IPS DF 6.9 (cell line): ENCODE measurements at regions not wholly inside any gene's neighbourhood (a gene's known extent, or its start where the extent isn't known, plus 50 kb on each side); places are given as distances from the start of the nearest gene placed in this dataset.
A peak's percentile ranks its signal among the peaks of the same experiment; 100 is the strongest.

Source experiments
- DNase-seq: peaks from one replicate; pipeline ENCODE4 v3.0.0-alpha.2; 2013; ENCODE audit warnings: low read depth, low spot score
- H3K27ac ChIP-seq: one replicate; pipeline ENCODE4 v1.5.1; 2013; ENCODE audit warnings: low read length, control low read depth
- H3K27me3 ChIP-seq: 2 replicates; pipeline ENCODE4 v1.6.1; 2013; ENCODE audit warnings: mild to moderate bottlenecking, low read length; ENCODE audit not compliant: control insufficient read depth, insufficient read depth
- H3K36me3 ChIP-seq: 2 replicates; pipeline ENCODE4 v1.6.1; 2013; ENCODE audit warnings: low read length; ENCODE audit not compliant: control insufficient read depth, insufficient read depth
- H3K4me1 ChIP-seq: 2 replicates; pipeline ENCODE4 v1.6.1; 2013; ENCODE audit warnings: low read length; ENCODE audit not compliant: control insufficient read depth, insufficient read depth
- H3K4me3 ChIP-seq: 2 replicates; pipeline ENCODE4 v1.5.1; 2013; ENCODE audit warnings: mild to moderate bottlenecking, low read length
- H3K9me3 ChIP-seq: 2 replicates; pipeline ENCODE4 v1.6.1; 2013; ENCODE audit warnings: low read length, inconsistent platforms; ENCODE audit not compliant: control insufficient read depth, insufficient read depth
- WGBS: extraction: QIAGEN DNeasy Blood & Tissue Kit; methylation state at CpG from one replicate; pipeline ENCODE4 v1.1.7; 2013; ENCODE audit warnings: mixed read lengths, missing lambda C conversion rate; ENCODE audit not compliant: insufficient read length, insufficient coverage; 5-methylcytosine and 5-hydroxymethylcytosine counted together

DNA sequence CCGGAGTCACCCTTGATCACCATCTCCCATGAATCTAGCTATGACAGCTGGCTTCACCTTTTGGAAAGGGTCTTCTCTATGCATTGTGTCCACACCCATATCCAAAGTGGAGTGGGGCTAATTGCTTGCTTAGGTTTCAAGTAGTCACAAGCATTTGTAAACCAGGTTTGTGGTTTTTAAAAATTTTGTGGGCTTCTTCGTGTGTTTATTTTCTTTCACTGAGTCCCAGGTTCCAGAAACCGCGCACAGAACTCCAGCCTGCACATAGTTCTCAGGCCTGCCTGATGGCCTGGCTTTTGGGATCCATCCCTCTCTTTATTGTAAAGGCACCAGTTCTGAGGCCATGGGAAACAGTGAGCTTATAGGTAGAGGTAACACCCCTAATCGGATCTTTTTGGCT is 70.2 kb upstream of the TLR3 start:
- H3K36me3 ChIP-seq = no peaks in the 10 kb centered on the region
- H3K4me1 ChIP-seq = no peaks in the 10 kb centered on the region
- no peak for DNase-seq
- no CpG with 5 or more reads among the region's 5 CpGs for WGBS
- no peaks in the 10 kb centered on the region for H3K9me3 ChIP-seq
- no peak overlapping the region for H3K4me3 ChIP-seq
- no peaks in the 10 kb centered on the region for H3K27me3 ChIP-seq
- H3K27ac ChIP-seq = no peak overlapping the region

DNA sequence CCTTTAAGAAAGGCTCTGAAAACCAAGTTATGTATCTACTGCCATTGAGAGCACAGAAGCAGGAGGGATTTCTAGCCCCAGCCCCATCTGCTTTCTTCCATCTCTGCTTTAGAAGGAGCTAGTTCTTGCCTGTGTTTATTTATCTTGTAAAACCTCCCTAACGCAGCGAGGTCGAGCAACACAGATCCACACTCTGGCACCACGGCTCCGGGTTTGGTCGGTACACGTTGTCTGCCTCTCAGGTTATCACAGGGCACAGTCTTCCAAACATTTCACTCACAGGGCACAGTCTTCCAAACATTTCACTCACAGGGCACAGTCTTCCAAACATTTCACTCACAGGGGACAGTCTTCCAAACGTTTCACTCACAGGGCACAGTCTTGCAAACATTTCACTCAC is 69.7 kb upstream of the TLR3 start:
- DNase-seq = no peak
- no peaks in the 10 kb centered on the region for H3K9me3 ChIP-seq
- no peak overlapping the region for H3K4me3 ChIP-seq
- no peak overlapping the region for H3K27ac ChIP-seq
- H3K4me1 ChIP-seq = no peaks in the 10 kb centered on the region
- no peaks in the 10 kb centered on the region for H3K36me3 ChIP-seq
- no CpG with 5 or more reads among the region's 8 CpGs for WGBS
- H3K27me3 ChIP-seq = no peaks in the 10 kb centered on the region

DNA sequence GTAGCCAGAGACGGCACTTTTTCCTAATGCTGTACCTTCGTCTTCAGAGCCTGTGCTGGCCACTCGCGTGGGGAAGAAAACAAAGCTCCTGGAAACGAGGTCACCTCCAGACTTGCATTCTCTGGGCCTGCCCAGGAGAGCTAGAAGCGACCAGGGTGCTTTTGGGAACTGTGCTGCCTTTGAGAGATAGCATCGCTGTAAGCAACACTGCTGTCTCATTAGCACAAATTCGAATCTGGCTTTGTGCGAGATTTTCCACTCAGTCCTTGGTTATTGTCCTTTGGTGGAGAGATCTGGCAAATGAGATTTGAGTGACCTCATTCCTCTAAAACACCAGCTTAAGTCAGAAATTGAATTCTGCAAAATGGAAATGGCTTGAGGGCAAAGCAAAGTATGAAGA is 66.1 kb upstream of the TLR3 start:
- H3K27ac ChIP-seq = no peak overlapping the region
- H3K27me3 ChIP-seq = no peaks in the 10 kb centered on the region
- DNase-seq = no peak
- WGBS = no CpG with 5 or more reads among the region's 9 CpGs
- H3K4me3 ChIP-seq = no peak overlapping the region
- H3K36me3 ChIP-seq = no peaks in the 10 kb centered on the region
- H3K4me1 ChIP-seq = no peaks in the 10 kb centered on the region
- H3K9me3 ChIP-seq = no peaks in the 10 kb centered on the region

DNA sequence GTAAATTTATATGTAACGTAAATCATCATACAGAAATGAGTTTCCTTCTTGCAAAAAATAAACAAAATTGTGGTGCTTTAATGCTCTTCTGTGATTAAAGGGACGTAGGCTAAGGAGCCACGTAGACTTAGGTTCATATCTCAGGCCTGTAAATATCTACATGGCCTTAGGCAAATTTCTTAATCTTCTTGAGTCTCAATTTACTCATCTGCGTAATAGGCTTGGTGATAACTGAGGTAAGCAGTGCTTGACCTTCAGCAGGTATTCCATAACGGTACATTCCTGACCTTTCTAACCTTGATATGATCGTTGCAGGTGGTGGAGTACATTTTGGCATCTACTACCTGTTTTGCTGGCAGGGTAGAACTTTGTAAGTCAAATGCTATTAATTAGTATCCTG is 65.2 kb upstream of the TLR3 start:
- Histone ChIP-seq H3K36me3 (no peaks in the 10 kb centered on the region), H3K9me3 (no peaks in the 10 kb centered on the region), H3K4me3 (no peak overlapping the region), H3K4me1 (no peaks in the 10 kb centered on the region), H3K27me3 (no peaks in the 10 kb centered on the region), H3K27ac (no peak overlapping the region)
- no CpG with 5 or more reads among the region's 6 CpGs for WGBS
- no peak for DNase-seq

DNA sequence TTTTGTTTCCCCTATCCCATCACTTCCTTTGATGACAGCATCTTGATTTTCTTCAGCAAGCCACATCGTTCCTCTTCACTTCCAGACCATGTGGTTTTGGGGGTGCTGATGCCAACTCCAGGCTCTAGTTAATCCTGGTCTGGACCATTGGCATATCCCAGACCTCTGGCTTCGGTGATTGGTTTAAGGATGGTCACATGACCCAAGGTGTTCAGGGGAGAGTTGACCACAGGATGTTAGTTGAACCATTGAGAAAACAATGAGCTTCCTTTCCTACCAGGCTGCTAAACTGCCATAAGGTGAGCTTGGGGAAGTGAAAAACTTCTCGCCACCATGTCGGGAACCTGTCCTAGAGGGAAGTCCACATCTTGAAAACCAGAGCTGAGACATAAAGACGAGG is 60.9 kb upstream of the TLR3 start:
- no peak overlapping the region for H3K4me3 ChIP-seq
- no CpG with 5 or more reads among the region's 5 CpGs for WGBS
- H3K27me3 ChIP-seq = no peaks in the 10 kb centered on the region
- H3K36me3 ChIP-seq = no peaks in the 10 kb centered on the region
- no peak overlapping the region for H3K27ac ChIP-seq
- H3K9me3 ChIP-seq = no peaks in the 10 kb centered on the region
- H3K4me1 ChIP-seq = no peaks in the 10 kb centered on the region
- DNase-seq = no peak

DNA sequence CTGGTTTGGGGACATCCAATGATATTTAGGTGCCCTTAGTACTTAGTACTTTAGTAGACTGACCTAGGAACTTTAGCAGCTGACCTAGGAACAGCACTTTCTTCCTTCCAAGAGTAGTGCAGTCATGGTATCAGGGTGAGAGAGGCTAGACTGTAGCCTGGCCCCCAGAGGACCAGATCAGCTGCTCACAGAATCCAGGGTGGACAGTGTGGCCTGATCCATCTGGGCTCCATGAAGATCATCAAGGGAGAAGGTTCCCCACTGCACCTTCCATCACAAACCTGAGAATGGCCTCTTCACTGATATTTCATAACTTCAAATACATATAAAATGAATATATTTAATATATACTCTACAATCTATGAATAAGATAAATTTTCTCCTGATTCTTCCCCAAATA is 59.0 kb upstream of the TLR3 start:
- no peak for DNase-seq
- H3K27ac ChIP-seq = no peak overlapping the region
- no peak overlapping the region for H3K4me3 ChIP-seq
- no peaks in the 10 kb centered on the region for H3K36me3 ChIP-seq
- H3K4me1 ChIP-seq = peaks cover 2% of the 10 kb centered on the region; the same call in 1 of the 2 replicates
- no peaks in the 10 kb centered on the region for H3K9me3 ChIP-seq
- H3K27me3 ChIP-seq = no peaks in the 10 kb centered on the region

DNA sequence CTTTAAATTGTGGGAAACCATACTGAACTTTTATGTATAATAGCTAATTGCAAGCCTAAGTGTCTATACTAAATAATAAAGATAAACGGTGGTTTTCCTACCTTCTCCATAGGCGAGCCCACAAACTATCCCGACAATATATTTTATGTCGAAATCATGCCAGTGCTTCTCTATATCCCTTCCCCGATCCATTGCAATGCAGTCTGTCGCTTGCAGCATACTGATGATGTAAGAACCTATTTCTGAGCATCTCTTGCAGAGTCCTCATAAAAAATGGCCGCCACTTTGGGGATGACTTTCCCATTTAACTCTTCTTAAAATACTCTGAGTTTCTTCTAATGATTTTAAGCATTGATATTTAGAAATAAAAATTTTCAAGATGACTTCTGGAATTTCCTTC is 58.1 kb upstream of the TLR3 start:
- no peaks in the 10 kb centered on the region for H3K27me3 ChIP-seq
- WGBS = no CpG with 5 or more reads among the region's 7 CpGs
- no peaks in the 10 kb centered on the region for H3K36me3 ChIP-seq
- no peak overlapping the region for H3K4me3 ChIP-seq
- no peak overlapping the region for H3K27ac ChIP-seq
- H3K4me1 ChIP-seq = peaks cover 2% of the 10 kb centered on the region; the same call in 1 of the 2 replicates
- DNase-seq = no peak
- no peaks in the 10 kb centered on the region for H3K9me3 ChIP-seq

DNA sequence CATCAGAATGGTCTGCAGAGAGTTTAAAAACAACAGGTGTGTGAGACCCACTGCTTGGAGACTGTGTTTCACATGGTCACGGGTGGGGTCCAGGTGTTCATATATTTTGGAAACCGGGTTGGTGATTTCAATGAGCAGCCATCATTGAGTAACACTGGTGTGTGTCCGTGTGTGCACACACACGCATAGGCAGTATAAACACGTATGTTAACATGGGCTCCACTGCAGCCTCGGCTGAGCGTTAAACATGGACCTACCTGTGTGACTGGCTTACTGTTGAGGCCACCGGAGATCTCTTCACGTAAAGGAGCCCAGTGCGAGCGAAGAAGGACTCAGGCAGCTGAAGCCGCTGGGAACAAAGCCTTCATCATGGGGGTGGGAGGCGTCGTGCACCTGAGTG is 56.9 kb upstream of the TLR3 start:
- no peak for DNase-seq
- WGBS = no CpG with 5 or more reads among the region's 14 CpGs
- no peak overlapping the region for H3K4me3 ChIP-seq

DNA sequence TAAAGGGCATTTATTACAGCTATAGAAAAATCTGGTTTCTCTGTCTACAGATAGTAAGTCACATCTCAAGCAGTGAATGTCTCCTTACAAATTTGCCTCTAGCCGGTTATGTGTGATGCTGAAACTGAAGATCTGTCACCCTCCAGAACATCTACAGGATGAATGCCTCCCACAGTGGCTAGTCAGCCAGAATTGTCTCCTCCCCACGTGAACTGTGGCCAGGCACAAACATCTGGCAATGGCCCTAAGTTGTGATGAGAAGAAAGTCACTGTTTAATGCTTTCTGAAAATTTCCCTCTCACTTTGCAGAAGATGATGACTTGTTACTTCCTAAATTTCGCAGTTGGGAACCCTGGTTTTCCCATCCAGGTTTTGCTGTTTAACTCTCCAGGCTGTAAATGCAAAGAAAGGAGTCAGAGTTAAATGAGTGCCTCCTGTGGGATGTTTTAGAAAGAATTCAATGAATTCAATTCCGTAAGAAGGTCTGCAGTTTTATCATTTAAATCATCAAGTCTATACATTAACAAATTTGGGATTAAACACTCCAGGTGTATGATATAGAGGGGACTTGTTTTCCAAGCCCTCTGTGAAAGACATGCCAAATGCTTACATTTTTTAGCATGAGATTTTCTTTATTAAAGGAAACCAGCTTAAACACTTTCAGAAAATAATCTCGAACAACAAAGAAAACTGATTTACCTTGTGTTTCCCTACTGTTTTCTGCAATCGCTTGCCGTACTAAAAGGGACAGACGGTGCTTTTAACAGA is 55.4 kb upstream of the TLR3 start:
- WGBS = no CpG with 5 or more reads among the region's 8 CpGs
- H3K9me3 ChIP-seq = no peaks in the 10 kb centered on the region
- no peak overlapping the region for H3K4me3 ChIP-seq
- peak overlapping the region; percentile 74 for H3K27ac ChIP-seq
- H3K27me3 ChIP-seq = no peaks in the 10 kb centered on the region
- H3K36me3 ChIP-seq = no peaks in the 10 kb centered on the region
- DNase-seq = no peak
- H3K4me1 ChIP-seq = peaks cover 2% of the 10 kb centered on the region; the same call in 1 of the 2 replicates

More for the DNA sequence above, 56.9 kb upstream of the TLR3 start:
- no peaks in the 10 kb centered on the region for H3K36me3 ChIP-seq
- H3K27ac ChIP-seq = no peak overlapping the region
- H3K27me3 ChIP-seq = no peaks in the 10 kb centered on the region
- H3K4me1 ChIP-seq = peaks cover 2% of the 10 kb centered on the region; the same call in 1 of the 2 replicates
- H3K9me3 ChIP-seq = no peaks in the 10 kb centered on the region

DNA sequence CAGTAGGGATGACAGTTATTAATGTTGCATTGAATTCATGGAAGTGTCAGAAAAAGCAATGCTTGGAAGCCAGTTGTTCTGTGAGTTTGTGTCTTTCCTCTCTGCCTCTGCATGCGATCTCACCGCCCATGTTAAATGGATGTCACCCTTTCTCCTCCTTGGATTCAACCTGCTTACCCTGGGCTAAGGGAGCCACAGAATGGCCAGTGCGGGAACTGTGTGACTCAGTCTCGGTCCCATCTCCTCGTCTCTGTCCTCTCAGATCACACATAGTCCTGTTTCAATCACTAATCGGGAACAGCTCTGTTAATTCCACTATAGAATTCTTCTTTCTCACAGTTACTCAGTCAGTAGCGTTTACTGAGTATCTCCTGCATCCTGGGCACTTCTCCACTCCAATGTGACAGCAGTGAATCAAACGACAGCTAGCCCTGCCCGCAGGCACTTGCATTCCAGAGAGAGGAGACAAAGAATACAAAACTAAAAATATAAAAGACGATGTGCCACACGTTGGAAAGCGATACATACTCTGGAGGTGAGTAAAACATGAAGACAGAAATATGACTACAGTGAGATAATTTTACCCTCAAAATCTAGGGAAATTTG is 53.6 kb upstream of the TLR3 start:
- no CpG with 5 or more reads among the region's 12 CpGs for WGBS
- DNase-seq = no peak
- Histone ChIP-seq H3K4me3 (no peak overlapping the region), H3K9me3 (no peaks in the 10 kb centered on the region), H3K27me3 (no peaks in the 10 kb centered on the region), H3K27ac (no peak overlapping the region), H3K4me1 (peaks cover 2% of the 10 kb centered on the region; the same call in 1 of the 2 replicates), H3K36me3 (no peaks in the 10 kb centered on the region)

DNA sequence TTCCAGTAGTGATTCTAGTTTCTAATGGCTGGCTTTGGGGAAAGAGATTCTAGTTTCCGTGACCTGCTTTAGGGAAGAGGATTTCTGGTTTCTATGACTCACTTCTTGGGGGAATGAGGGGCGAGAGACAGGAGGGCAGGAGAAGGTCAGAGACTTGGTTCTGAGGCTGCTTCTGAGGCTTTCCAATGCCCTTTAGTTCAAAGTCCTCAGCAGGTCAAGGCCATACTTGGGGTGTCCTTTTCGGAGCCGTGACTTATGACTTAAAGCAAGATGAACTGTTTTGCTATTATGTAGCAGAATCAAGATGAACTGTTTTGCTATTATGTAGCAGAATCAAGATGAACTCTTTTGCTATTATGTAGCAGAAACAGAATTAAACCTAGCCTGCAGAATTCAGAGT is 52.2 kb upstream of the TLR3 start:
- Histone ChIP-seq H3K9me3 (no peaks in the 10 kb centered on the region), H3K4me3 (no peak overlapping the region), H3K4me1 (peaks cover 4% of the 10 kb centered on the region; the same call in 1 of the 2 replicates), H3K27ac (no peak overlapping the region), H3K27me3 (no peaks in the 10 kb centered on the region), H3K36me3 (no peaks in the 10 kb centered on the region)
- DNase-seq = no peak
- no CpG with 5 or more reads among the region's 4 CpGs for WGBS
